RPMI7951 (cell line): ENCODE measurements at regions not wholly inside any gene's neighbourhood (a gene's known extent, or its start where the extent isn't known, plus 50 kb on each side); places are given as distances from the start of the nearest gene placed in this dataset.
A peak's percentile ranks its signal among the peaks of the same experiment; 100 is the strongest.
"Not testable (repeated sequence)": the region's sequence is repeated elsewhere in the genome, so short reads cannot be mapped to it uniquely, and the experiment has no call there.

Source experiments
- DNase-seq: peaks from one replicate; pipeline ENCODE4 v3.0.0-alpha.2; 2012; ENCODE audit warnings: low read depth

DNA sequence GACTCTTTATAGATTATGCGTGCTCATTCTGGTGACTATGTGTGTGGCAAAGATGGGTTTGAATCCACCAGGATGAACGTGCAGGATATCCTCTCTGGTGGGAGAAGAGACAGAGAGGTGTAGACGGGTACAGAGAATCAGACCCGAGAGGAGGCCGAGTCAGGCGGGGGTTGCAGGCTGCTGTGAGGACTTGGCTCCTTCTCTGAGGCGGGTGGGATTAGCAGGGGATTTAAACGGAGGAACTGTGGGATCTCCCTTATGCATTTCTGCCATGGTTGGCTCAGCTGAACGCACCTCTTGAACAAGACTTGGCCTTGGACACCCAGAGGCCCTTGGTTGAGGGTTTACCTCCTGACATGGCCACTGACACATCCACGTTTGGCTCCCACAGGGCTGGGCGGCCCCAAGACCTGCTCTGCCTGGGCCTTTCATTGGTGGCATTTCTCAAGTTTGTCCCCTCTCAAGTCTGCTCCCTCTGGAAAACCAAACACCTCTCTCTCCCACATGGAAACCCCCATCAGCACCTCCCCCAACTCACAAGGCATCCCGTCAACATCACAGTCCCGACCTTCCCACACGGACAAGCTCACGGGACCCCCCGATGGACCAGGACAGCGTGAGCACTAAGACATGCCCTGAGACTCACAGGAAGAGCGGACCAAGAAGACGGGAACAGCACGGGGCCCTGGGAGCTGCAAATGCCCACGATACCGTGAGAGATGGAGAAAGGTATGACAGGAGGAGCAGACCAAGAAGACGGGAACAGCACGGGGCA is 158.3 kb downstream of the RTP5 start:
- DNase-seq, result no peak

DNA sequence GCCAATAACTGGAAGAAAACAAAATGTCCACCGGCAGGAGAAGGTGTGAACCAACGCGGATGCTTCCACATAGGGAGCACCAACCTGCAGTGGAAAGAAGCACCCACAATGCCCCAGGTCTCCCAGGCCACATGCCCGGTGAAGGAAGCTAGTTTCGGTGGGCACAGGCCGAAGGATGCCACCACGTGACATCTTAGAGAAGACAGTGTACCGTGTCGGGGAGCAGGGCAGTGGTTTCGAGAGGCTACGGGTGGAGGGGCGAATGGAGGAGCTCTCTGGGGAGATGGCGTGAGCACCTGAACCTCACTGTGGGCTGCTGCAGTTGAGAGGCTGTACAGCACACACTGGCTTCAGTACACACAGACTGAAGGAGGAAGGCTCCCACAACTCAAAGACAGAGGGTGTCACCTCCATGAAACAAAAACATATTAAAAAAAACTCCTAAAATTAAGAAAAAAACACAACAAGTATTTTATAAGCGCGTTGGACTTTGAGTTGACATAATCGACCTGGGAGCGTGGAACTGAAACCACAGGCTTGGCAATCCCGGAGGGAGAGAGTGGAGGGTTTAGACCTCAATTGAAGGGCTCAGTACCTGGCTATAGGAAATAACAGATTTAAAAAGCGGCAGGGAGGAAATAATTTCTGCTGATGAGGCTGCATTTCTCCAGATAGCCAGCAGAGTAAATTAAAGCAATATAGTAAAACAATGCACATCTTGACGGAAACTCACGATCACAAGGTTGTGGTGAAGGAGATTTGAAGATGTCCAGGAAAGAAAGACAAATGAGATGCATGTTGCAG is 160.1 kb downstream of the RTP5 start:
- DNase-seq, result no peak

DNA sequence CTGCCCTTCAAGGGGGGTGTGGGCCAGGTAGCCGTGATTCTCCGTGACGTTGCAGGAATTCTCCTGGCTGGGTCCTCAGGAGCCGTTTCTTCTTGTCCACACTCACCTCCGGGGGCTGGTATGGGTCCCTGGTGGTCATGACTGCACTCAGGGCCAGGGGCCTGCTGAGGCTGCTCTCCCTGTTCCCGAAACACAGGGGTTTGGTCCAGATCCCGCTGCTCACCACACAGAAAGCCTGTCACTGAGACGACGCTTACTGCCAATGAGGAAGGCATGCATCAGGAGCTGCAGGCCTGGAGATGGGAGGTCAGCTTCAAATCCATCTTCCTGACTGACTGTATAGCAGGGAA is 160.7 kb downstream of the RTP5 start:
- DNase-seq, result no peak

DNA sequence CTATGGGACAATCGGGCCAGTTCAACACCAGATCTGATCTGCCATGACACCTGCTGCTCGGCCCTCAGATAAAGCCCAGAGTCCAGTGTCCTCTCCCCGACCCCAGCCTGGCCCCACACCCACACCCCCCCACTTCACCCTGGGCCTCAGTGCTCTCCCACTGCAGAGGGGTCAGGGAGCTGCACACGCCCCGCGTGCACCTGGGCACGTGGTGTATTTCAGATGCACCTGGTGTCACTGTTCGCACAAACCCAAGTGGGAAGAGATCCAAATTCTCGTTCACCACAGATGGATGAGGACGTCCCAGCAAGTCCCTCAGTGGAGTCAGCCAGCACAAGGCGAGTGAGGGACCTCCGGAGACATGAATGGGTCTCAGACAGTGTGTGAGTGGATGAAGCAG is 161.3 kb downstream of the RTP5 start:
- DNase-seq, result no peak

DNA sequence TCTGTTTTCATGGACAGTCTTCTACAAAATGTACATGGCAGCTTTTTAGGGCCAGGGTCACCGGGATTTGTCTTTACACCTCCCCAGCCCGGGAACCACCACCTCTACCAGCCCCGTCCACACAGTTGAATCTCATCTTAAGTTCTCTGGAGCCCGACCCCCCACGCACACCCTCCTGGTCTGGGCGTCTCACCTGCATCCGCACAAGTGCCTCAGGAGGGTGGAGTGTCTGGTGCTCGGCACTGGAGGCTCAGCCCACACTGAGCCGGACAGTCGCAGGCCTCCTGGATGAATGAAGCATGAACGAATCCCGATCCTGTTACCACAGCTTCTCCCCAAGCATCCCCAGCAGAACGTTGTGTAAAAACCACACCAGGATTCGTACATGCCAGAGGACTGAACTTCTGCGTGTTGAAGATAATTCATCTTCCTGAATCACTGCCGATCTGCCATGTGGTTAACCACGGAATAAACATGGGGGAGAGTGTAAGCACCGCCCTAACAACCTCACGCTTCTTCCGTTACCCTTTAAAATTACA is 162.0 kb downstream of the RTP5 start:
- peak; percentile 92 for DNase-seq

DNA sequence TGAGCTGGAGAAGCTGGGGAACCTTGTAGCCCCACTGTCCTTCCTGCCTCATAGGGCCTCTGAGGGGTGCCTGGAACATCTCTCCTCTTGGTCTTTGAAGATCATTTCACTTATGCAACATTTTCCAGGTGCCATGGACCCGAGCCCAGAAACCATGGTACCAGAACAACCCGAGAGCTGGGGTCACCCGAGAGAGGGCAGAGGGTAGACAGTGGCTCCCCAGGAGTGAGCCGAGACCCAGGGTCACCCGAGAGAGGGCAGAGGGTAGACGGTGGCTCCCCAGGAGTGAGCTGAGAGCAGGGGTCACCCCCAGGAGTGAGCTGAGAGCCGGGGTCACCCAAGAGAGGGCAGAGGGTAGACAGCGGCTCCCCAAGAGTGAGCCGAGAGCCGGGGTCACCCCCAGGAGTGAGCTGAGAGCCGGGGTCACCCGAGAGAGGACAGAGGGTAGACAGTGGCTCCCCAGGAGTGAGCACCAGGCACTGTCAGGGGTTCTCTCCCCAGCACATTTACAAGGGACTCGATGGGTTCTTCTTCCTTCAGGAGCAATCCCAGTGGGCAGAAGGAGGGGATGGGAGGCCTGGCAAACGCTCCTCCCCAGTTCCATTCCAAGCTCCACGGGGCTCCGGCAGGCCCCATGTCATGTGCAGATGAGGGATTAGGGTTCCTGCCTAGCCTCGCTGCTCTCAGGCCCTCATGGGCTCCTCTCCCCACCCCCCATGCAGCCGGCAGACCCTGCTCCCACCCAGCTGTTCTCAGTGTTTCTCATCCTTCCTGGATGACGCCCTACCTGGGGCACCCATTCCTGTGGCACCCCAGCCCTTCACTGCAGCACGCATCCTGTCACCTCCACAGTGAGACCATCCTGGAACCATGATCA is 163.5 kb downstream of the RTP5 start:
- DNase-seq, result no peak

DNA sequence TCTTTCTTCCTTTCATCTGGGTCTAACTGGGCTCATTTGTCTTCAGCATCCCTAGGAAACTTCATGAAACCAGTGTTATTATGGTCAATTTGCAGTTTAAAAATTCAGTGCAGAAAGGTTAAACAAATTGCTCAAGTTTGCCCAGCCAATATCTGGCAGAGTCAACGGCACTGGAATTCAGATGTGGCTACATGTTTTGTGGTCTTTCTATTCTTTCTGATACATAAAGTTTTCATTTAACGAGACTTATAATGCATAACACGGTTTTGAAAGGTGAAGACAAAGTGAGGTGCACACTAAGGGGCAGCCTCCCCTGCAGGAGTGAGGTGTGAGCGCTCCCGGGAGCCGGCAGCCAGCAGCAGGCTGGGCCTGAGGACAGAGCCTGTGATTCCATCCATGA is 164.6 kb downstream of the RTP5 start:
- no peak for DNase-seq

DNA sequence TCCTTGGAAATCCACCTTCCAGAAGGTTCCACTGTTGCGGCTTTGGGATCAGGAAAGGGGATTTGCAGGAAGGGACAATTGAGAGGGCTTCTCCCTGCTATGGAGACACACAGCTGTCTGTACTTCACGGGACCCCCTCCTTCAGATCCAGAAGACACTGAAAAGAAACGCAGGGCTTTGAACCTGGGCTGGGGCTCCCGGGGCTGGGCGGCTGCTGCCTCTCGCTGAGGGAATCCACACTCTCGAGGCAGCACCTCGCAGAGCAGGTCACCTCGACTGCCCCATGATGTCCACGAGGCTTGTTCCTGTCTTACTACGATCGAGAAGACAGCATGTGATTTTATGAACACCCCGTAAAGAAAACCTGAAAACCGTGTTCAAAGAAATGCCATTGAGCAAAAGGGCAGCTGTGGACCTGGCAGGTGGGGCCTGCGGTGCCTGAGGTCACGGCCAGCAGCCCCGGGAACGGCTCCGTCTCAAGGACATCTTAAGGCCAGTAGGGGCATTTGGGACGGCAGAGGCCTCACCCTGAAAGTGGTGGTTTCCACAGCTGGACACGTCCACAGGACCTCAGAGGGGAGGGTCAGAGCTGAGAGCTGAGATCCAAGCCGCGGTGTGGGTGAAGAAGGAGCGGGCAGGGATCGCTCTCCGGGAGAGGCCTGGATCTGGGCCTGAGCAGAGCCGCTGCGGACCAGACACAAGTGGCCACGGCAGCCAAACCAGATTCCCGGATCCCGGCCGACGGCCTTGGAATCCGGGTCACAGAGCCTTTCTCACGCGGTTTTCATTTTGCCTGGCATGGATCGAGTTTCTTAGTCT is 165.7 kb downstream of the RTP5 start:
- no peak for DNase-seq

DNA sequence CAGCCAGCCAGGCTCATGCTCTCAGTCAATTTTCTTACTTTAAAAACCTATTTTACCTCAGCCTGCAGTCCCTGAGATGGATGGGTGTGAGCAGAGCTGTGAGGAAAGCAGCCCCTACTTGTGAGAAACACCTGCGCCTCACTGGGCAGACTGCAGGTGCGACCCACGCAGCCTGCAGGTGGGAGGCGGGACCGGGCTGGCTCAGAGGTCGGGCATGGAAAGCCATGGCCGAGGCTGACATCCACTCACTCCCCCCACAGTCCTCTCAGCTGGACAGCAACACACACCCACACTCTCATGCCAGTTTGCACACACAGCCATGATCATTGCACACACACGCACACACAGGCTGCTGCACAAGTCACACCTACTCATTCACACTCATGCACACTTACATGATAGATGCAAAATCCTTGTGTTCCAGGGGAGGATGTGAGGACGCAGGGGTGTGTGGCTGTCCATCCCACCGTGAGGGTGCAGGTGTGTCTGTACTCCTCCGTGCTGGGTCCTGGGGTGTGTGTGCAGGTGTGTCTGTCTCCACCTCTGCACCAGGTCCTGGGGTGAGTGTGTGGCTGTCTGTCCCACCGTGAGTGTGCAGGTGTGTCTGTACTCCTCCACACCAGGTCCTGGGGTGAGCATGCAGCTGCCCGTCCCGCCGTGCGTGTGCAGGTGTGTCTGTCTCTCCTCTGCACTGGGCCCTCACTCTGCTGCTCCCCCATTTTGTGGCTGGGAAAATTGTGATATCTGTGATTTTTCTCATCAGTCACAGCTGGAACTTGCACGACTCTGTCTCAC is 166.5 kb downstream of the RTP5 start:
- DNase-seq, result no peak

DNA sequence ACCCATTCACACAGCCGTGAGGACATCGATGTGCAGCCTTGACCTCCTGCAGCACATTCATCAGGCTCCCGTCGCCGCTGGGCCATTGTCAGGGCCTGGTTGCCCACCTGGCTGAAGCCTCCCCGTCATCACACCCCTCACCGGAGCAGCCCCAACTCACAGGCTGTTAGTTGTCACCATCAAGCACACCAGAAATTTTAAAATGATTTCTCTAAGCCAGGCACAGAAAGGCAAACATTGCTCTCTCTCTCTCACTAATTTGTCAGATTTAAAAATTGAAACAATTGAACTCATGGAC is 167.1 kb downstream of the RTP5 start:
- DNase-seq, result no peak

DNA sequence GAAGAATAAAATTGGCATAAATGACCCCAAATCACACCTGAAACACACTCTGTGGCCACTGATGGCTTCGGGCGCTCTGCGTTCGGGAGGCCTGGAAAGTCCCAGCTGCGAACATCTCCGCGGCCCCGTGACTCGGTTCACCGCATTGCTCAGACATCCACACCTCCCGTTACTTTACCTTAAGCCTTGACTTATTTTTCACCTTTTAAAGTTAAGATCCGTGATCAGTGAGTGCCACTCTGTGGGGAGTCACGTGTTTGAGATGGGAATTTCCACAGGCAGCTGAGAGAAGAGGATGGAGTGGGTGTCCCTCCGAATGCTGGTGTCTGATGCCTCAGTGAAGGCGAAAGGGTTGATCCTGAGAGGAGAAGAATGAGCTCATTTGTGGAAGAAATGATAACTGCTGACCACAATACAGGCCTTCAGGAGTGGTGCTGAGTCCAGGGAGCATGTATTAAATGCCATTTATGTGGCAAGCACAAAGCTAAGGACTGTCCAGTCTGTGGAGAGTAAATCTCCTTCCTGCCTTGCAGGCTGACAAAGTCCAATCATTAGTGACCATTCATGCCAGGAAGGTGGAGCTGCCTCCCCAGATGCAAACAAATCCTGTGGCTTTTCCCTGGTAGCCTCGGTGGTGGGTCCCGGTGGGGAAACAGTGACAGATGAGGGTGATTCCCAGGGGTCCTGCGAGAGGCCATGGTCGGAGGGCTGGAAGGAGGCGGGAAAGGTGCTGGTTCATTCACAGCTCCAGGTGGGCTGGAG is 168.8 kb downstream of the RTP5 start:
- DNase-seq, result no peak

DNA sequence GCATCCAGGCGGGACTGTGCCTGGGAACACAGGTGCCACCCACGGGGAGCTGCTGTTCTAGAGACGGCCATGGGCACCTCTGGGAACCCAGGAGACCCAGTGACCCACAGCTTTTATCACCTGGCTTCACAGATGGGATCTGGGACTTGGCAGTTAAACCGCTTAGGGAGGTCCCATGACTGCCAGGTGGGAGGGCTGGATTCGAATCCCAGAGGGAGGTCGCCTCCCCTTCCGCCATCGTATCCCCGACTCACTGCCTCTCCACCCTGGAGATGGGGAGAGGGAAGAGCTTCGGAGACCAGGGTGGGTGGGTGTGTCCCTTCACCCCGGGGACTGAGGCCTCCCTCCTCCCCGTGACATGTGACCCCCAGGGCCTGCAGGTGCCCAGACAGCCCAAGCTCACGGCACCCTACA is 169.4 kb downstream of the RTP5 start:
- no peak for DNase-seq

DNA sequence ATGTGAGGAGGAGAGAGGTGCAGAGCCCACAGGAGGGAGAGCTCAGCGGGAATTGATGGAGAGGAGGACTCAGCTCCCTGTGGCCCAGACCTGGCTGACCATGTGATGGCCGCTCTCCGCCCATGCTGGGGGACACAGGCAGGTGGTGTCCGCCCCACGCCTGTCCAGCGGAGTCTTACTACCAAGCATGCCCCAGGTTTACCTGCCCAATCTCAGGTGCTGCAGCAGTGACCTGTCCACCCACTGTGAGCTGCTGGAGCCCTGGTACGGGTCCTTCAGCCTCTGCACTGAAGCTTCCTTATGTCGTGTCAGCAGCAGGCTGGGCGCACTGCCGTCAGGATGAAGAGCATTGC is 170.8 kb downstream of the RTP5 start:
- no peak for DNase-seq

DNA sequence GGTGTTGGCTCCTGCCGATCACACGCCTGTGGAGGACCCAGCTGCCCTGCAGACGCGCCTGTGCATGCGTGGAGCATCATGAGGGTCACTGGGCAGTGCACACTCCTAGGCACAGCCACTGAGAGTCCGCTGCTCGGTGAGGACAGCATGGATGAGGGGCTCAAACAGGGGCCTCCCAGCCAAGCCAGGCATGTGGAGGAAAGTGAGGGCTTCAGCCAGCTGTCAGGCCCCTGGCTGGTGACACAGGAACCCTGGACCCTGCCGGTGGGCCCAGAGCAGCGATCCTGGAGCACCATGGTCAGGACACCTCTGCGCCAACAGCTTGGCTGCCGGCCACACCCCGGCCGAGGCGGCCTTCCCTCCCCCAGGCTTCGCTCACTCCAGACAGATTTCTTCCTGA is 171.2 kb downstream of the RTP5 start:
- DNase-seq, result no peak

DNA sequence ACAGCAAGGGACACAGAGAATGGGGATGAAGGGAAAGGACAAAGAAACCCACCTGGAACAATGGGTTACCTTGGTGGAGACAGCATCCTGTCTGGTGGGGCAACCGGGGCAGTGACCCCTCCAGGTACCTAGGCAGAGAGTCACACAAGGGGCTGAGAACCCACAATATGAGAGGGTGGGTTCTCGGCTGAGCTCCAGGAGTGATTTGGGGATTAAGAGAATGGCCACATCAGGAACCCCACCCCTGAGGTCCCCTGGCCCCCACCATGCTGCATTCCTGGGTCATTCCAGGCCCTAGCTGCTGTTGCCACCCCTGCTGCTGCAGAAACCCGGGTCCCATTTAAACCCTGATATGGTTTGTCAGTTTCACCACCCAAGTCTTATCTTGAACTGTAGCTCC is 172.3 kb downstream of the RTP5 start:
- DNase-seq, result no peak

DNA sequence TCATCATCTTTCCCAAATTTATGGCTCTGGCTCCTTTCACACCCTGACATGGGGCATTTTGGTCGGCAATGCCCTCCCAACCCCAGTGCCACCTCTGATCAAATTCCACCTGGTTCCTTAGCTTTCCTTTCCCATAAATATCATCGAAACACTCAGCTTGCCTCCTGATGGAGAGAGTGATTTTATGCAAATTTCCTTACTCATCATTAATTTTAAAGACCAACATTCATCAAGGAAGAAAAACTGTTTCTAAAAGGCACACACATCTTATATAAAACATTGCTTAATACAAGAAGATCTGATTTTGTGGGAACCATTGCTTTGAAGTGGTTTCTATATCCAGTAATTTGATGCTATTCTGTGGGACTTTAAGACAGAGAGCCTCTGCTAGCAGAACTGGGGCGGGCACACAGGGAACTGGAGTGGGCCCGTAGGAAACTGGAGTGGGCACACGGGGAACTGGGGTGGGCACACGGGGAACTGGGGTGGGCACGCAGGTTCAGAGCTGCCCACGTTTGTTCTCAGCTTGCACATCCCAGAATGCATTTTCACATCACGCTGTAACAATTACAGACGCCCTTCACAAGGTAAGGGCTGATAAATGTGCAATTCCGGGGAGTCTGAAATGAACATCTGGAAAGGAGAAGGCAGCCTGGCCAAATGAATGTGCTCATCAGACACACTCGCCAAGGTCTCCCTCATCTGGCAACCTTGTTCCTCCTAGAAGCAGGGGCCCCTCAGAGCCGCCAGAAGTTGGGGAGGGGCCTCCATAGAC is 174.2 kb downstream of the RTP5 start:
- no peak for DNase-seq

DNA sequence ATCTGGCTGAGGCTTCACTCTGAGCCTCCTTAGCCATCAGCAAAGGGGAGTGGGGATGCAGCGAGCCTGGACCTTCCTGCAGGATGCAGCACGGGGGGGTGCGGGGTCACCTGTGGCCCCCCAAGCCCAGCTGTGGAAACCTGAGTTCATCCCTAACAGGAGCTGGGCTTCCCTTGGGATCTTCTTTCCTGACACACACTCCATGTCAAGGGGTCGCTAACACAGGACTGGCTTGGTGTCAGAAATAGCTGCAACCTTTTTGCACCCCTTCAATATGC is 174.7 kb downstream of the RTP5 start:
- no peak for DNase-seq

DNA sequence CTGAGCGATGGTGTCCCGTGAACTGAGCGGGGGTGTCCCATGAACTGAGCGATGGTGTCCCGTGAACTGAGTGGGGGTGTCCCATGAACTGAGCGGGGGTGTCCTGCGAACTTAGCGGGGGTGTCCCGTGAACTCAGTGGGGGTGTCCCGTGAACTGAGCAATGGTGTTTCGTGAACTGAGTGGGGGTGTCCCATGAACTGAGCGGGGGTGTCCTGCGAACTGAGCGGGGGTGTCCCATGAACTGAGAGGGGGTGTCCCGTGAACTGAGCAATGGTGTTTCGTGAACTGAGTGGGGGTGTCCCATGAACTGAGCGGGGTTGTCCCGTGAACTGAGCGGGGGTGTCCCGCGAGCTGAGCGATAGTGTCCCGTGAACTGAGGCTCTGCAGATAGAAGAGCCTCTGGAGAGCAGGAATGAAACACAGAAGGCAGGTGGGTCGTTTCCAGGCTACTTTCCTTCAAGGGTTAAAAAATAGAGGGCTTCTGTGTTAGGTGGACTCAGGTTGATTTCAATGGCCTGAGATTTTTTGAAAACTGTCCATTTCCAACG is 176.1 kb downstream of the RTP5 start:
- not testable (repeated sequence) for DNase-seq

DNA sequence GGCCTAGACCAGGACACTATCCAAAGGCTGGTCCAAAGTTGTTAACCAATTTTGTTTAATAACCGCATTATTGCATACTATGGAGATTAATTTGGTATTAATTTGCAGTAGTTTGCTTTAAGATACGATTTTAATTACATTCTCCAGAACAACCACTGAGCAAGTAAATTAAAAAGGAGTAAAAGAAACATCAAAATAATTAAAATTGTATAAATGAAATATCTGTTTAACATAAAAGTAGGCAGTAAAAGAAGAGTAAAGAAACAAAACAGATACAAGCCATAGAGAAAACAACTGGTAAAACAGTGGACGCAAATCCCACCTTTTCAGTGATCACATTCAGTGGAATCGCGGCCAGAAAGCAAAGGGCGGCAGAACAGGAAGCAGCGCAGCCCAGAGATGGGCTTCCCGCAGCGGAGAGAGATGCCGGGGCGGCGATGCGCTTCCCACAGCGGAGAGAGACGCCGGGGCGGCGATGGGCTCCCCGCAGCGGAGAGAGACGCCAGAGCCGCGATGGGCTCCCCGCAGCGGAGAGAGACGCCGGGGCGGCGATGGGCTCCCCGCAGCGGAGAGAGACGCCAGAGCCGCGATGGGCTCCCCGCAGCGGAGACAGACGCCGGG is 176.8 kb downstream of the RTP5 start:
- no peak for DNase-seq
